Keratinocyte (primary cell): ENCODE measurements at regions not wholly inside any gene's neighbourhood (a gene's known extent, or its start where the extent isn't known, plus 50 kb on each side); places are given as distances from the start of the nearest gene placed in this dataset.

Experiments
- DNase-seq: peaks from one replicate; pipeline ENCODE4 v3.0.0-alpha.2; 2011; ENCODE audit warnings: low read depth, missing footprints, low spot score
- FAIRE-seq: peaks from 2 replicates; lab custom pipeline; 2011; peaks lifted over from hg19 to GRCh38; lab: Jason Lieb, UNC
- H2AFZ ChIP-seq: 2 replicates; pipeline ENCODE4 v1.6.0; 2012; ENCODE audit warnings: low read length, control low read depth, inconsistent platforms; ENCODE audit not compliant: control insufficient read depth
- H3K27ac ChIP-seq: 2 replicates; pipeline ENCODE4 v1.5.1; 2011; ENCODE audit warnings: low read length; ENCODE audit not compliant: control insufficient read depth, insufficient read depth
- H3K27me3 ChIP-seq: 3 replicates; pipeline ENCODE4 v1.6.0; 2011; ENCODE audit warnings: low read length; ENCODE audit not compliant: control insufficient read depth, insufficient read depth; ENCODE audit errors: extremely low read depth
- H3K36me3 ChIP-seq, 2 experiments: 2 replicates in 1 of 2; 3 replicates in 1 of 2; pipeline ENCODE4 v1.5.1; 2011; ENCODE audit warnings: low read length in 2 of 2, mild to moderate bottlenecking in 1 of 2; ENCODE audit not compliant: control insufficient read depth in 2 of 2, insufficient read depth in 2 of 2; ENCODE audit errors: extremely low read depth in 1 of 2
- H3K4me1 ChIP-seq: 3 replicates; pipeline ENCODE4 v1.5.1; 2011; ENCODE audit warnings: low read length; ENCODE audit not compliant: control insufficient read depth, insufficient read depth; ENCODE audit errors: extremely low read depth
- H3K4me2 ChIP-seq: 3 replicates; pipeline ENCODE4 v1.6.0; 2011; ENCODE audit warnings: low read depth, low read length; ENCODE audit not compliant: control insufficient read depth, insufficient read depth; ENCODE audit errors: extremely low read depth
- H3K4me3 ChIP-seq, 3 experiments: fragments of 200-600 bp in 1 of 3; sonication (generic) in 1 of 3; 2 replicates in 2 of 3; 3 replicates in 1 of 3; pipeline ENCODE4 v1.5.1; 2011 to 2016; ENCODE audit warnings: low read length in 3 of 3, mild to moderate bottlenecking in 3 of 3, control low read depth in 2 of 3, inconsistent platforms in 1 of 3, low read depth in 1 of 3, mixed read lengths in 1 of 3, mixed run types in 1 of 3, moderate library complexity in 1 of 3; ENCODE audit not compliant: control insufficient read depth in 2 of 3, insufficient read depth in 2 of 3; ENCODE audit errors: extremely low read depth in 1 of 3
- H3K79me2 ChIP-seq: 2 replicates; pipeline ENCODE4 v1.6.0; 2012; ENCODE audit warnings: low read length; ENCODE audit not compliant: control insufficient read depth, insufficient read depth
- H3K9ac ChIP-seq: 3 replicates; pipeline ENCODE4 v1.6.0; 2011; ENCODE audit warnings: low read length; ENCODE audit not compliant: control insufficient read depth, insufficient read depth; ENCODE audit errors: extremely low read depth
- H3K9me1 ChIP-seq: 3 replicates; pipeline ENCODE4 v1.6.0; 2011; ENCODE audit warnings: low read length; ENCODE audit not compliant: control insufficient read depth, insufficient read depth; ENCODE audit errors: extremely low read depth
- H3K9me3 ChIP-seq: 2 replicates; pipeline ENCODE4 v1.5.1; 2012; ENCODE audit warnings: low read depth, low read length; ENCODE audit not compliant: control insufficient read depth
- H4K20me1 ChIP-seq: 3 replicates; pipeline ENCODE4 v1.6.0; 2011; ENCODE audit warnings: low read length; ENCODE audit not compliant: control insufficient read depth, insufficient read depth; ENCODE audit errors: extremely low read depth
- CTCF ChIP-seq, 3 experiments: IDR thresholded peaks in 1 of 3; conservative IDR thresholded peaks in 1 of 3; optimal IDR thresholded peaks in 1 of 3; 2 replicates in 2 of 3; 3 replicates in 1 of 3; pipeline versions ENCODE3 to v1.5.1; 2011; ENCODE audit warnings: low read length in 3 of 3, mild to moderate bottlenecking in 3 of 3, moderate library complexity in 2 of 3, control low read depth in 1 of 3, inconsistent platforms in 1 of 3; ENCODE audit not compliant: insufficient read depth in 2 of 3; ENCODE audit errors: extremely low read depth in 1 of 3
- EZH2 ChIP-seq: IDR thresholded peaks from one replicate; pipeline ENCODE4 v1.6.1; 2012; ENCODE audit warnings: inconsistent platforms, mild to moderate bottlenecking, low read length, moderate library complexity
- dilution Hi-C: fragments of 300-500 bp; cut with MboI; formaldehyde crosslinking; loops from one replicate; pipeline ENCODE4 v1.7.0; 2020; ENCODE audit warnings: low sequenced_read_pairs; ENCODE audit not compliant: extremely low pct_ligation_motif_present

- dilution Hi-C loops: no loop called here
Observed at GRCh38 chr16:22632606-22633005, 121.9 kb downstream of the NPIPB5 start.

GRCh38 chr16:22633280-22633679 is 122.6 kb downstream of the NPIPB5 start:
- no peaks in the 10 kb centered on the region for H4K20me1 ChIP-seq
- no peaks in the 10 kb centered on the region for H3K9me1 ChIP-seq
- FAIRE-seq: no peak
- H3K27ac ChIP-seq: no peak overlapping the region
- TF ChIP-seq EZH2 (no peak), CTCF (optimal IDR thresholded peaks at IDR 0.05 in 1 of 3, IDR thresholded peaks at IDR 0.05 in 1 of 3, conservative IDR thresholded peaks at IDR 0.05 in 1 of 3; ENCODE audit: extremely low read depth in 1 of 3, insufficient read depth in 2 of 3, low read length in 3 of 3) (no peak)
- H3K27me3 ChIP-seq: no peaks in the 10 kb centered on the region
- H3K4me3 ChIP-seq: no peak overlapping the region
- H3K9me3 ChIP-seq: no peaks in the 10 kb centered on the region
- H2AFZ ChIP-seq: no peak overlapping the region
- DNase-seq: no peak
- H3K4me2 ChIP-seq: no peak overlapping the region
- no peaks in the 10 kb centered on the region for H3K79me2 ChIP-seq
- no peak overlapping the region for H3K9ac ChIP-seq
- H3K4me1 ChIP-seq: no peaks in the 10 kb centered on the region
- H3K36me3 ChIP-seq: no peaks in the 10 kb centered on the region
- dilution Hi-C loops: no loop called here

More at GRCh38 chr16:22632606-22633005, 121.9 kb downstream of the NPIPB5 start:
- H3K9ac ChIP-seq: no peak overlapping the region
- FAIRE-seq: no peak
- H3K36me3 ChIP-seq: no peaks in the 10 kb centered on the region
- no peaks in the 10 kb centered on the region for H3K27me3 ChIP-seq
- TF ChIP-seq CTCF (optimal IDR thresholded peaks at IDR 0.05 in 1 of 3, IDR thresholded peaks at IDR 0.05 in 1 of 3, conservative IDR thresholded peaks at IDR 0.05 in 1 of 3; ENCODE audit: extremely low read depth in 1 of 3, insufficient read depth in 2 of 3, low read length in 3 of 3) (no peak), EZH2 (no peak)
- DNase-seq: no peak
- no peak overlapping the region for H3K4me3 ChIP-seq
- no peak overlapping the region for H2AFZ ChIP-seq
- no peak overlapping the region for H3K27ac ChIP-seq
- no peaks in the 10 kb centered on the region for H3K9me3 ChIP-seq
- no peaks in the 10 kb centered on the region for H3K79me2 ChIP-seq
- no peaks in the 10 kb centered on the region for H3K9me1 ChIP-seq
- no peaks in the 10 kb centered on the region for H4K20me1 ChIP-seq
- H3K4me1 ChIP-seq: no peaks in the 10 kb centered on the region
- no peak overlapping the region for H3K4me2 ChIP-seq
